Mesendoderm (in vitro differentiated cells): ENCODE measurements at regions not wholly inside any gene's neighbourhood (a gene's known extent, or its start where the extent isn't known, plus 50 kb on each side); places are given as distances from the start of the nearest gene placed in this dataset.

Source experiments
- DNase-seq: peaks from one replicate; pipeline ENCODE4 v3.0.0; 2013
- H2AK5ac ChIP-seq: 2 replicates; pipeline ENCODE4 v1.6.1; 2013; ENCODE audit warnings: low read length, inconsistent platforms
- H2BK120ac ChIP-seq: 2 replicates; pipeline ENCODE4 v1.6.1; 2013; ENCODE audit warnings: low read depth, mild to moderate bottlenecking, low read length, moderate library complexity, mixed read lengths
- H2BK15ac ChIP-seq: replicated peaks from 2 replicates; pipeline ENCODE4 v1.6.1; 2013; ENCODE audit warnings: low read depth, mild to moderate bottlenecking, moderate library complexity
- H2BK5ac ChIP-seq: 2 replicates; pipeline ENCODE4 v1.6.1; 2013; ENCODE audit warnings: low read length, inconsistent platforms
- H3K18ac ChIP-seq: 2 replicates; pipeline ENCODE4 v1.6.1; 2013; ENCODE audit warnings: mild to moderate bottlenecking, low read length, mixed read lengths
- H3K23ac ChIP-seq: one replicate; pipeline ENCODE4 v1.6.1; 2013; ENCODE audit warnings: low read length
- H3K27ac ChIP-seq: 2 replicates; pipeline ENCODE4 v1.5.1; 2013; ENCODE audit warnings: low read depth, mild to moderate bottlenecking, inconsistent platforms, low read length, moderate library complexity
- H3K27me3 ChIP-seq: 2 replicates; pipeline ENCODE4 v1.6.1; 2013; ENCODE audit warnings: low read length, control low read depth, mild to moderate bottlenecking, inconsistent platforms; ENCODE audit not compliant: insufficient read depth, poor library complexity
- H3K36me3 ChIP-seq: 2 replicates; pipeline ENCODE4 v1.6.1; 2013; ENCODE audit warnings: low read length, inconsistent platforms; ENCODE audit not compliant: control insufficient read depth, insufficient read depth
- H3K4ac ChIP-seq: one replicate; pipeline ENCODE4 v1.6.1; 2013; ENCODE audit warnings: low read depth, mild to moderate bottlenecking, low read length, moderate library complexity
- H3K4me1 ChIP-seq: 2 replicates; pipeline ENCODE4 v1.6.1; 2013; ENCODE audit warnings: low read depth, low read length, inconsistent platforms; ENCODE audit not compliant: control insufficient read depth
- H3K4me2 ChIP-seq: 2 replicates; pipeline ENCODE4 v1.6.1; 2013; ENCODE audit warnings: low read length
- H3K4me3 ChIP-seq: 2 replicates; pipeline ENCODE4 v1.5.1; 2013; ENCODE audit warnings: mild to moderate bottlenecking, low read length
- H3K56ac ChIP-seq: one replicate; pipeline ENCODE4 v1.6.1; 2013; ENCODE audit warnings: low read length
- H3K79me1 ChIP-seq: 2 replicates; pipeline ENCODE4 v1.6.1; 2013; ENCODE audit warnings: low read length, inconsistent platforms
- H3K79me2 ChIP-seq: 2 replicates; pipeline ENCODE4 v1.6.1; 2013; ENCODE audit warnings: mild to moderate bottlenecking, low read length; ENCODE audit not compliant: control insufficient read depth, insufficient read depth
- H3K9ac ChIP-seq: 2 replicates; pipeline ENCODE4 v1.6.1; 2013; ENCODE audit warnings: low read length, inconsistent platforms
- H4K5ac ChIP-seq: one replicate; pipeline ENCODE4 v1.6.1; 2013; ENCODE audit warnings: low read length
- H4K8ac ChIP-seq: one replicate; pipeline ENCODE4 v1.6.1; 2013; ENCODE audit warnings: low read depth, mild to moderate bottlenecking, control low read depth, low read length, moderate library complexity
- WGBS: extraction: QIAGEN DNeasy Blood & Tissue Kit; methylation state at CpG from one replicate; pipeline ENCODE4 v1.1.7; 2013; ENCODE audit warnings: low lambda C conversion rate, missing lambda C conversion rate; ENCODE audit not compliant: insufficient coverage; ENCODE audit errors: extremely low coverage; 5-methylcytosine and 5-hydroxymethylcytosine counted together

DNA sequence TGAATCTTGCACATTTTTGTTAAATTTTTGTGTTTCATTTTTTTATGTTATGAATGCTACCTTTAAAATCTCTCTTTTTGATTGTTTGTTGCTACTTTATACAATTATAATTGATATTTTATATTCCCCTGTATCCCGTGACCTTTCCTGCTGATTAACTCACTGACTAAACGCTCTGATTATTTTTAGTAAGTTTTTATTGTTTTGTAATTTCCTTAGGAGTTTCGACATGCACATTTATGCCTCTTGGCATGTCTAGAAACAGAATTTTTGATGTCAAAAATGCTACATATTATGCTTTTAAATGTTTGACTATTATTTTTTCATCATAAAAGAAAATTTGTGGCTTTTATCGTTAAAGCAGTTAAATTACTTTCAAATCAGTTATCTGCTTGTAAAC lies 1131.6 kb upstream of the TMEFF2 start:
- Histone ChIP-seq H3K36me3 (no peaks in the 10 kb centered on the region), H3K27ac (no peak overlapping the region), H3K56ac (no peak overlapping the region), H3K4ac (no peak overlapping the region), H2BK120ac (no peak overlapping the region), H3K9ac (no peak overlapping the region), H4K8ac (no peak overlapping the region), H2BK15ac (no peak overlapping the region), H3K4me2 (no peak overlapping the region), H3K27me3 (no peaks in the 10 kb centered on the region), H3K4me1 (no peaks in the 10 kb centered on the region), H3K79me2 (no peaks in the 10 kb centered on the region), H4K5ac (no peak overlapping the region), H3K4me3 (no peak overlapping the region), H3K18ac (no peak overlapping the region), H2AK5ac (no peak overlapping the region), H3K23ac (no peak overlapping the region), H2BK5ac (no peak overlapping the region), H3K79me1 (no peaks in the 10 kb centered on the region)
- no CpG with 5 or more reads among the region's 4 CpGs for WGBS
- DNase-seq = no peak

DNA sequence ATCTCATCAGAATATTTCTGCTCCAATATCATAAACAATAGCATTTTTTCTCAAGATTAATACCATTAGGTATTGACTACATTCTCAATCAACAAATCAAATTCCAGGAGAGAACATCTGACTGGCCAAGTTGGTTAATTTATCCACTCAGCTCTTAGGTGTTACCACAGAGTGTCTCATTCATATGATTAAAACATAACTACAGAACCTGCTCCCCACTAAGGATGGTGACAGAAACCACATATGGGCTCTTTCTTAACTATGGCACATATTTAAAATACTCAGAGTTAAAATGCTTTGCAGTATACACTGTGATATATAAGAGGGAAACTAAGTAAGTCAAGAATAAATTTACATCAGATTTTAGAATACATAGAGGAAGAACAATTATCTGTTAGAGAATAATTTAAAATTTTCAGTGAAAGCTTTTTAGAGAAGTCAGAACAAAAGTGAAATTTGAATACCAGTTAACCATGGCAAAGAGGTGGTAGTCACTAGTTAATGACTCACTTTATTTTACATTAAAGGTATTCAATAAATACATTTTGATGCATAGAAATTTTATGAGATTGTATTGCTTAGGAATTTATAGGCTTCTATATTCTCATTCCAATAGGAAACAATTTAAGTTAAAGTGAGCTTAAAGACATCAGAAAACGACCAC lies 1120.8 kb upstream of the TMEFF2 start:
- H3K79me1 ChIP-seq = no peaks in the 10 kb centered on the region
- WGBS = no CpG with 5 or more reads among the region's 1 CpG
- H2BK120ac ChIP-seq = no peak overlapping the region
- no peaks in the 10 kb centered on the region for H3K79me2 ChIP-seq
- no peak overlapping the region for H3K4me3 ChIP-seq
- no peak overlapping the region for H2BK5ac ChIP-seq
- no peak overlapping the region for H3K9ac ChIP-seq
- no peak overlapping the region for H3K18ac ChIP-seq
- H3K4ac ChIP-seq = no peak overlapping the region
- H3K36me3 ChIP-seq = no peaks in the 10 kb centered on the region
- H2BK15ac ChIP-seq = no peak overlapping the region
- no peak overlapping the region for H2AK5ac ChIP-seq
- no peaks in the 10 kb centered on the region for H3K4me1 ChIP-seq
- no peak overlapping the region for H4K5ac ChIP-seq
- DNase-seq = no peak
- H3K23ac ChIP-seq = no peak overlapping the region
- H4K8ac ChIP-seq = no peak overlapping the region
- H3K27me3 ChIP-seq = no peaks in the 10 kb centered on the region
- no peak overlapping the region for H3K4me2 ChIP-seq
- H3K56ac ChIP-seq = no peak overlapping the region
- H3K27ac ChIP-seq = no peak overlapping the region

GRCh38 chr2:193303464-193303863 lies 1108.7 kb upstream of the TMEFF2 start:
- no peaks in the 10 kb centered on the region for H3K27me3 ChIP-seq
- H2BK5ac ChIP-seq = no peak overlapping the region
- H3K27ac ChIP-seq = no peak overlapping the region
- H3K4me2 ChIP-seq = no peak overlapping the region
- H3K4ac ChIP-seq = no peak overlapping the region
- no peak overlapping the region for H2BK15ac ChIP-seq
- H3K79me1 ChIP-seq = no peaks in the 10 kb centered on the region
- H3K36me3 ChIP-seq = no peaks in the 10 kb centered on the region
- no peak overlapping the region for H3K9ac ChIP-seq
- H3K79me2 ChIP-seq = no peaks in the 10 kb centered on the region
- WGBS = 100% methylated on average over 2 of the region's 2 CpGs
- H4K5ac ChIP-seq = no peak overlapping the region
- no peak overlapping the region for H3K23ac ChIP-seq
- no peak overlapping the region for H3K56ac ChIP-seq
- H3K4me3 ChIP-seq = no peak overlapping the region
- H3K18ac ChIP-seq = no peak overlapping the region
- no peaks in the 10 kb centered on the region for H3K4me1 ChIP-seq
- no peak overlapping the region for H4K8ac ChIP-seq
- no peak for DNase-seq
- H2AK5ac ChIP-seq = no peak overlapping the region
- no peak overlapping the region for H2BK120ac ChIP-seq

GRCh38 chr2:193294371-193294770 lies 1099.6 kb upstream of the TMEFF2 start:
- no peak overlapping the region for H2BK5ac ChIP-seq
- H3K36me3 ChIP-seq = no peaks in the 10 kb centered on the region
- no peak overlapping the region for H3K56ac ChIP-seq
- DNase-seq = no peak
- WGBS = no CpG with 5 or more reads among the region's 1 CpG
- no peaks in the 10 kb centered on the region for H3K4me1 ChIP-seq
- H3K27ac ChIP-seq = no peak overlapping the region
- H3K4ac ChIP-seq = no peak overlapping the region
- no peak overlapping the region for H3K4me2 ChIP-seq
- H3K79me1 ChIP-seq = no peaks in the 10 kb centered on the region
- no peak overlapping the region for H3K9ac ChIP-seq
- no peak overlapping the region for H2BK15ac ChIP-seq
- no peaks in the 10 kb centered on the region for H3K27me3 ChIP-seq
- H4K5ac ChIP-seq = no peak overlapping the region
- H4K8ac ChIP-seq = no peak overlapping the region
- H2BK120ac ChIP-seq = no peak overlapping the region
- H2AK5ac ChIP-seq = no peak overlapping the region
- H3K79me2 ChIP-seq = no peaks in the 10 kb centered on the region
- H3K23ac ChIP-seq = no peak overlapping the region
- no peak overlapping the region for H3K4me3 ChIP-seq
- no peak overlapping the region for H3K18ac ChIP-seq

DNA sequence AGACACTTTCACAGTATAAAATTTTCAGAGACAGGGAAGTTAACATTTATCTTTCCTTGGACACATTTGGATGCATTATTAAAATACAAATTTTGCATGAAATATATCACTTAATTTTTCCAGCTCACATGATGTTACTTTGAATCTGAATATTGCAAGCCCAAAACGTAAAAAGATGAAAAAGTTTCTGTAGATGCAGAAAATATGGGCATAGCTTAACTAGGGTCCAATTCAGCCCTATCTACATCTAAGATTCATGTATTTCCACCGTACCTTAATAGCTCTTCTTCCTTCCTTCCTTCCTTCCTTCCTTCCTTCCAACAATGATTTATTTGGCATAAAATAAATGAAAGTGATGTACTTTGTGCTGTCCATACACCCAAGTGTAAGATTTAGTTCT lies 1084.6 kb upstream of the TMEFF2 start:
- Histone ChIP-seq H3K79me1 (no peaks in the 10 kb centered on the region), H3K27me3 (no peaks in the 10 kb centered on the region), H3K4me1 (no peaks in the 10 kb centered on the region), H3K4ac (no peak overlapping the region), H3K4me3 (no peak overlapping the region), H4K8ac (no peak overlapping the region), H3K56ac (no peak overlapping the region), H2BK120ac (no peak overlapping the region), H3K4me2 (no peak overlapping the region), H2BK5ac (no peak overlapping the region), H3K79me2 (no peaks in the 10 kb centered on the region), H3K18ac (no peak overlapping the region), H3K36me3 (no peaks in the 10 kb centered on the region), H3K27ac (no peak overlapping the region), H4K5ac (no peak overlapping the region), H3K23ac (no peak overlapping the region), H2BK15ac (no peak overlapping the region), H2AK5ac (no peak overlapping the region), H3K9ac (no peak overlapping the region)
- WGBS = no CpG with 5 or more reads among the region's 2 CpGs
- no peak for DNase-seq

DNA sequence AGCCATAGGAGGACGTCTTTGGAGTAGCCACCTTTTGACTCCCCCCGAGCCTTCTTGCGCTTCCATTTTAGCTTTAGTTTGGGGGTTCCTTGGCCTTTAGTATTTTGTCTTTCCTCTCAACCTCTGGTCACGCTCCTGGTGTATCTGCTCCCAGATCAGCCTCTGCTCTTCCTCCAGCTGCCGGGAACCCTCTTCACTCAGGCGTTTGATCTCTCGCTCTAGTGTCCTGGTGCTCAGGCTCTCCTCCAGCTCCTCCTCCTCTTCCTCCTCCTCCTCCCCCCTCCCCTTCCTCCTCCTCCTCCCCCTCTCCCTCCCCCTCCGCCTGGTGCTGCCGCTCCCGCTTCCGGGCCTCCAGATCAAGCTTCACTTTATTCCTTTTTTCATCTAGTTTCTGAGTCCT lies 1082.3 kb upstream of the TMEFF2 start:
- DNase-seq = no peak
- no peak overlapping the region for H3K9ac ChIP-seq
- H3K27me3 ChIP-seq = no peaks in the 10 kb centered on the region
- H4K5ac ChIP-seq = no peak overlapping the region
- no peak overlapping the region for H2BK120ac ChIP-seq
- H3K56ac ChIP-seq = no peak overlapping the region
- no peaks in the 10 kb centered on the region for H3K79me1 ChIP-seq
- no peaks in the 10 kb centered on the region for H3K79me2 ChIP-seq
- H3K18ac ChIP-seq = no peak overlapping the region
- H3K36me3 ChIP-seq = no peaks in the 10 kb centered on the region
- H3K4ac ChIP-seq = no peak overlapping the region
- H3K4me3 ChIP-seq = no peak overlapping the region
- H2BK5ac ChIP-seq = no peak overlapping the region
- H3K27ac ChIP-seq = no peak overlapping the region
- no peak overlapping the region for H4K8ac ChIP-seq
- no CpG with 5 or more reads among the region's 11 CpGs for WGBS
- H2AK5ac ChIP-seq = no peak overlapping the region
- no peak overlapping the region for H3K23ac ChIP-seq
- no peak overlapping the region for H3K4me2 ChIP-seq
- H2BK15ac ChIP-seq = no peak overlapping the region
- H3K4me1 ChIP-seq = no peaks in the 10 kb centered on the region
